Karpas-422 (cell line): ENCODE measurements at regions not wholly inside any gene's neighbourhood (a gene's known extent, or its start where the extent isn't known, plus 50 kb on each side); places are given as distances from the start of the nearest gene placed in this dataset.

Experiments
- DNase-seq: peaks from one replicate; pipeline ENCODE4 v3.0.0-alpha.2; 2015
- H2AFZ ChIP-seq: fragments of 200-600 bp; sonication (generic); 2 replicates; pipeline ENCODE4 v1.6.1; 2014; ENCODE audit warnings: antibody characterized with exemption, low read length, mixed read lengths
- H3K27ac ChIP-seq: fragments of 200-600 bp; sonication (generic); 2 replicates; pipeline ENCODE4 v1.5.1; 2014; ENCODE audit warnings: mild to moderate bottlenecking, low read length, moderate library complexity
- H3K27me3 ChIP-seq: fragments of 200-600 bp; sonication (generic); 2 replicates; pipeline ENCODE4 v1.6.1; 2014; ENCODE audit warnings: low read length, mixed read lengths
- H3K36me3 ChIP-seq: fragments of 200-600 bp; sonication (generic); 2 replicates; pipeline ENCODE4 v1.6.1; 2014; ENCODE audit warnings: low read length, mixed read lengths; ENCODE audit not compliant: insufficient read depth
- H3K4me1 ChIP-seq: fragments of 200-600 bp; sonication (generic); 2 replicates; pipeline ENCODE4 v1.6.1; 2014; ENCODE audit warnings: mild to moderate bottlenecking, low read length, mixed read lengths
- H3K4me2 ChIP-seq: fragments of 200-600 bp; sonication (generic); 2 replicates; pipeline ENCODE4 v1.6.1; 2014; ENCODE audit warnings: low read length, low read depth, mild to moderate bottlenecking; ENCODE audit not compliant: poor library complexity, severe bottlenecking
- H3K4me3 ChIP-seq: fragments of 200-600 bp; sonication (generic); 2 replicates; pipeline ENCODE4 v1.5.1; 2014; ENCODE audit warnings: mild to moderate bottlenecking, antibody characterized with exemption, low read length, mixed read lengths
- H3K79me2 ChIP-seq: fragments of 200-600 bp; sonication (generic); 2 replicates; pipeline ENCODE4 v1.6.1; 2014; ENCODE audit warnings: mild to moderate bottlenecking, low read length, mixed read lengths
- H3K9ac ChIP-seq: fragments of 200-600 bp; sonication (generic); 2 replicates; pipeline ENCODE4 v1.6.0; 2014; ENCODE audit warnings: low read length
- H3K9me2 ChIP-seq: fragments of 200-600 bp; sonication (generic), shearing (Covaris generic); replicated peaks from 2 replicates; pipeline ENCODE4 v1.6.0; 2014; ENCODE audit warnings: mild to moderate bottlenecking, low read length, moderate library complexity; ENCODE audit not compliant: insufficient read depth
- H3K9me3 ChIP-seq: fragments of 300-700, 200-600 bp; sonication (generic); 2 replicates; pipeline ENCODE4 v1.6.1; 2014; ENCODE audit warnings: low read length, mixed read lengths
- H4K20me1 ChIP-seq: fragments of 200-600 bp; sonication (generic); 2 replicates; pipeline ENCODE4 v1.6.1; 2014; ENCODE audit warnings: mild to moderate bottlenecking, antibody characterized with exemption, low read length, low read depth; ENCODE audit not compliant: insufficient read depth

DNA sequence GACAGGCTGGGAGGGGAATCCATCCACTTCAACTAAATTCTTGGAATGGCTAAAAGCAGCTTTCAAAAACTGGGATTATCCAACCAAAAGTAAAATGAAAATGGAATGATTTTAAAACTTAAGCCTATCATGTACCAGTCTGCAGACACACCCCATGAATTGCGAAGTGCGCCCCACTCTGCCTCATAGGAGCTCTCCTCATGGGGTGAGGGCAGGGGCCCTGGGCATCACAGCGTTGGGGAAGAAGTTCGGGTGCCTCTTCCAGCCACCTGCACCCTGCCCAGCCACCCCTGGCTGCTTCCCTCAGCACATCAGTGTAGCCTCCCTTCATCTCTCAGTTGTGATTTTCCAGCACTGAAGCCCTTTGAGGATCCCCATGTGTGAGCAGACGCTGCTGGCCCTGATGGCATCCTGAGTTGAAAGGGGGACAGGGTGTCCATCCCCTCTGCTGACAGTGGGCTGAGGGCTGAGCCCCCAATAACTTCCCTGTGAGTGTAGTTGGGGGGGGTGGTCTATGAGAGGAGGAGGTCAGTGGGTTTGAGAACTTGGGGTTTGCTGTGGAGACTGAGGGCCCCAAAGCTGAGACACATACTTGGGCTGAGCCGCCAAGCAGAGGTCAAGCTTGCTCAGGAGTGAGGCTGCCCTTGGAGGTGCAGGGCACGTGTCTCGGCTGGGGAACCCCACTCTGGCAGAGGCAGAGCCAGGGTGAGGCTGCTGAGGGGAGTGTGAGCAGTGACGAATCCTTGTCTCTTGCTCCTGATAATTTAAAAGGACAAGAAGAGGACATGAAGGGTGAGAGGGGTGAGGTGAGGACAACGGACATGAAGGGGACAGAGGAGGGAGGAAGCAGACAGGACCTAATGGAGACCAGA is 542.1 kb downstream of the TCERG1L start:
- H3K4me2 ChIP-seq = no peak overlapping the region
- H3K9me3 ChIP-seq = no peaks in the 10 kb centered on the region
- H3K4me1 ChIP-seq = no peaks in the 10 kb centered on the region
- H3K36me3 ChIP-seq = no peaks in the 10 kb centered on the region
- 0 out of 2 replicates have a peak, but pooled peaks cover 3% of the 10 kb centered on the region for H4K20me1 ChIP-seq
- no peaks in the 10 kb centered on the region for H3K27me3 ChIP-seq
- H3K27ac ChIP-seq = no peak overlapping the region
- H3K79me2 ChIP-seq = no peaks in the 10 kb centered on the region
- H3K9ac ChIP-seq = no peak overlapping the region
- H2AFZ ChIP-seq = no peak overlapping the region
- no peak overlapping the region for H3K4me3 ChIP-seq
- no peak for DNase-seq
- H3K9me2 ChIP-seq = no peaks in the 10 kb centered on the region

DNA sequence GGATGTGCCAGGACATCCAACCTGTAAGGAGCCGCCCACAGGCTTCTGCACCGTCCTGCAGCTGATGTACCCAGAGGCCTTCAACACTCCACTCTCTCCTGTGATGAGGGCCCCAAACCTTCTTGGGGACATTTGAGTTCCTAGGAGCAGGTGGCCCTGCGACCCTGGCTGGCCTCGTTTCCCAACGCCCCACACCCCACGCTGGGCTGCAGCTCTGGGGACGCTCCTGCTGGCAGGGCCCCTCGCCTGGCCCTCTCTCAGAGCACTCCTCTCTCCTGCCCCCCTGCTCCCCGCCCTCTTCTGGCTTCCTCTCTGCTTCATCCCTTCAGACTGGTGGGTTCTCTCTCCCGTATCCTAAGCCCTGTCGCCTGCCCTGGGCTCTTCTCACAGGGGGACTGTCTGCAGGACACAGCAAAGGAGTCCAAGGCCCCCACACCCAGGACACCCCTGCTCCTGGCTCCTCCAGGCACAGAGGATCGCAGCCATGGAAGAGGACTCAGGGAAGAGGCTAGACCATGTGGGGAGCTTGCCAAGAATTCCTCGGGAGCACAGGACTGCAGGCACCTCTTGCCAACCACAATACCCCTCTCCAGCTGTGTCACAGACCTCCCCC is 541.4 kb downstream of the TCERG1L start:
- H3K4me1 ChIP-seq = no peaks in the 10 kb centered on the region
- H3K27me3 ChIP-seq = no peaks in the 10 kb centered on the region
- H3K9me2 ChIP-seq = no peaks in the 10 kb centered on the region
- DNase-seq = no peak
- H3K36me3 ChIP-seq = no peaks in the 10 kb centered on the region
- no peak overlapping the region for H3K4me2 ChIP-seq
- H3K79me2 ChIP-seq = no peaks in the 10 kb centered on the region
- H3K27ac ChIP-seq = no peak overlapping the region
- H3K9me3 ChIP-seq = no peaks in the 10 kb centered on the region
- no peak overlapping the region for H2AFZ ChIP-seq
- no peak overlapping the region for H3K9ac ChIP-seq
- no peak overlapping the region for H3K4me3 ChIP-seq
- H4K20me1 ChIP-seq = 0 out of 2 replicates have a peak, but pooled peaks cover 3% of the 10 kb centered on the region

DNA sequence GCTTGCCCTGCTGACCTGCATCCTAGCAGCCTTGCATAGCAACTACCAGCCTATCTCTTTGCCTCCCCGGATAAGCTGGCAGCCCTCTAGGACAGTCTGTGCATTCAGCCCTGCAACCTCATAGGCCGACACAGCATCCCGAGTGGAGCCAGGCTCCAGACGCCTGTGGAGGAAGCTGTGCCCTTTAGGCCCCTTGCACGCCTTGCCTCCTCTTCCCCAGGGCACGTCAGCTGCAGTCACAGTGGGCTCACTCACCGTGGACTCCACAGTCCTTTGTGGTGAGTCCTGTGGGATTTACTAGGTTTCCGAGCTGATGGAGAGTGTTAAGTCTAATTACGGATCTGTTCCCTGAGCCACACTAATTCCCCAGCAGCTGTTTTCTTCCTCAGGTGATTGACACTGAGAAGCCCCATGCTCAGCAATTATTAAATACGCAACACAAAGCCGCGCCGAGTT is 540.0 kb downstream of the TCERG1L start:
- no peak overlapping the region for H3K27ac ChIP-seq
- no peak overlapping the region for H3K9ac ChIP-seq
- no peaks in the 10 kb centered on the region for H3K27me3 ChIP-seq
- H3K9me3 ChIP-seq = no peaks in the 10 kb centered on the region
- H3K9me2 ChIP-seq = no peaks in the 10 kb centered on the region
- H3K79me2 ChIP-seq = no peaks in the 10 kb centered on the region
- no peaks in the 10 kb centered on the region for H3K36me3 ChIP-seq
- no peak overlapping the region for H2AFZ ChIP-seq
- 0 out of 2 replicates have a peak, but pooled peaks cover 3% of the 10 kb centered on the region for H4K20me1 ChIP-seq
- no peaks in the 10 kb centered on the region for H3K4me1 ChIP-seq
- H3K4me3 ChIP-seq = no peak overlapping the region
- no peak overlapping the region for H3K4me2 ChIP-seq
- DNase-seq = no peak

GRCh38 chr10:130772056-130772455 is 539.5 kb downstream of the TCERG1L start:
- H3K4me3 ChIP-seq = no peak overlapping the region
- no peak overlapping the region for H3K27ac ChIP-seq
- H3K79me2 ChIP-seq = no peaks in the 10 kb centered on the region
- no peaks in the 10 kb centered on the region for H3K9me2 ChIP-seq
- H3K9ac ChIP-seq = no peak overlapping the region
- H3K27me3 ChIP-seq = no peaks in the 10 kb centered on the region
- no peak for DNase-seq
- no peak overlapping the region for H3K4me2 ChIP-seq
- 0 out of 2 replicates have a peak, but pooled peaks cover 3% of the 10 kb centered on the region for H4K20me1 ChIP-seq
- no peaks in the 10 kb centered on the region for H3K4me1 ChIP-seq
- no peaks in the 10 kb centered on the region for H3K9me3 ChIP-seq
- H2AFZ ChIP-seq = no peak overlapping the region
- no peaks in the 10 kb centered on the region for H3K36me3 ChIP-seq

- no peaks in the 10 kb centered on the region for H3K27me3 ChIP-seq
- DNase-seq = no peak
- H3K27ac ChIP-seq = no peak overlapping the region
- 0 out of 2 replicates have a peak, but pooled peaks cover 3% of the 10 kb centered on the region for H4K20me1 ChIP-seq
- H3K4me1 ChIP-seq = no peaks in the 10 kb centered on the region
- no peak overlapping the region for H2AFZ ChIP-seq
- no peak overlapping the region for H3K9ac ChIP-seq
- no peak overlapping the region for H3K4me2 ChIP-seq
- no peaks in the 10 kb centered on the region for H3K79me2 ChIP-seq
- H3K9me2 ChIP-seq = no peaks in the 10 kb centered on the region
- no peak overlapping the region for H3K4me3 ChIP-seq
- no peaks in the 10 kb centered on the region for H3K36me3 ChIP-seq
- no peaks in the 10 kb centered on the region for H3K9me3 ChIP-seq
Measured at GRCh38 chr10:130772676-130773075, 538.8 kb downstream of the TCERG1L start.

DNA sequence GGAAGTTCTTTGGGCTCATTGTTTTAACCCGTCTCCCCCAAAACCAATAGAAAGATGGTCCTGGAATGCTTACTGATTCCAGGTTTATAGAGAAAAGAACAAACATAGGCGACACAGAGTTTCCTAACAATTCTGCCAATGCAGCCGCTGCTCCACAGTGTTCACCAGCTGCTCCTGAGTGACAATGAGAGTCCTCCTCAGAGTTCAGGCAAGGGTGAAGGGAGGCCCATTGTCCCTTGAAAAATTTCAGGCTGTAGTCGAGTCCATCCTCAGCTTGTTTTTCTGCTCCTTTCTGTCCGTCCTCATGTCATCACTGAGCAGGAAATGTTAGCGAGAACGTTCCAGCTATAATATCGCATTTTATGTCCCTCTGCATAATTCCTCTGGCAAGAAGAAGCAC is 537.6 kb downstream of the TCERG1L start:
- H3K27me3 ChIP-seq = no peaks in the 10 kb centered on the region

GRCh38 chr10:130774871-130775270 is 536.6 kb downstream of the TCERG1L start:
- Histone ChIP-seq H3K4me1 (no peaks in the 10 kb centered on the region), H3K27me3 (no peaks in the 10 kb centered on the region), H4K20me1 (0 out of 2 replicates have a peak, but pooled peaks cover 3% of the 10 kb centered on the region), H3K9me3 (no peaks in the 10 kb centered on the region), H3K79me2 (no peaks in the 10 kb centered on the region), H2AFZ (no peak overlapping the region), H3K9ac (no peak overlapping the region), H3K4me2 (no peak overlapping the region), H3K36me3 (no peaks in the 10 kb centered on the region), H3K9me2 (no peaks in the 10 kb centered on the region), H3K4me3 (no peak overlapping the region), H3K27ac (no peak overlapping the region)
- DNase-seq = no peak

More for the DNA sequence above, 537.6 kb downstream of the TCERG1L start:
- H2AFZ ChIP-seq = no peak overlapping the region
- no peaks in the 10 kb centered on the region for H3K9me2 ChIP-seq
- no peaks in the 10 kb centered on the region for H3K79me2 ChIP-seq
- 0 out of 2 replicates have a peak, but pooled peaks cover 3% of the 10 kb centered on the region for H4K20me1 ChIP-seq
- H3K36me3 ChIP-seq = no peaks in the 10 kb centered on the region
- no peak overlapping the region for H3K27ac ChIP-seq
- no peaks in the 10 kb centered on the region for H3K4me1 ChIP-seq
- no peak for DNase-seq
- no peaks in the 10 kb centered on the region for H3K9me3 ChIP-seq
- H3K4me3 ChIP-seq = no peak overlapping the region
- H3K9ac ChIP-seq = no peak overlapping the region
- no peak overlapping the region for H3K4me2 ChIP-seq

DNA sequence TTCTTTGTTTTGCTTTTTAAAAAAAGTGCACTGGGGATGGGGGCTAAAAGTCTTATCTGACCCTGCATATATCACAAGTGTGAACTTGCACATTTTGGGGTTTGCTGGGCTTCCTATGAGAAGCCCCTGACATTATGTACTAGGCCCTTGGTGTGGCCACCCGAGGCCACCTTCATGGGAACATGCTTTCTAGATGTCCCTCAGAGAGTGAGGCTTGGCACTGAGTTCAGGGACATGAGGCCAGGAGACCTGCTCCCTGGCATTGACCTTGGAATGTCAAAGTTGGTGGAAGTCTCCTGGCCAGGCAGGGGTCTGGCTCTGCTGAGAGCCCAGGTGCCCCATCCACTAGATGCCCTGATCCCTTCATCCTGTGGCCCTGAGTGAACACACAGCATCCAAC is 536.2 kb downstream of the TCERG1L start:
- H3K4me1 ChIP-seq = no peaks in the 10 kb centered on the region
- no peaks in the 10 kb centered on the region for H3K79me2 ChIP-seq
- no peak for DNase-seq
- no peak overlapping the region for H3K27ac ChIP-seq
- no peak overlapping the region for H3K4me2 ChIP-seq
- no peak overlapping the region for H3K4me3 ChIP-seq
- H3K36me3 ChIP-seq = no peaks in the 10 kb centered on the region
- H3K9me3 ChIP-seq = no peaks in the 10 kb centered on the region
- H3K9ac ChIP-seq = no peak overlapping the region
- no peaks in the 10 kb centered on the region for H3K27me3 ChIP-seq
- H4K20me1 ChIP-seq = 0 out of 2 replicates have a peak, but pooled peaks cover 3% of the 10 kb centered on the region
- H3K9me2 ChIP-seq = no peaks in the 10 kb centered on the region
- H2AFZ ChIP-seq = no peak overlapping the region
